Kidney capillary endothelial cell (primary cell): ENCODE measurements at regions not wholly inside any gene's neighbourhood (a gene's known extent, or its start where the extent isn't known, plus 50 kb on each side); places are given as distances from the start of the nearest gene placed in this dataset.

Experiments used
- DNase-seq: peaks from one replicate; pipeline ENCODE4 v3.0.0-alpha.2; 2018; ENCODE audit warnings: low spot score

- no peak for DNase-seq
Measured at GRCh38 chr21:26224366-26224765, 53.8 kb upstream of the APP start.
